ENCODE measurements at regions not wholly inside any gene's neighbourhood (a gene's known extent, or its start where the extent isn't known, plus 50 kb on each side); places are given as distances from the start of the nearest gene placed in this dataset.

DNA sequence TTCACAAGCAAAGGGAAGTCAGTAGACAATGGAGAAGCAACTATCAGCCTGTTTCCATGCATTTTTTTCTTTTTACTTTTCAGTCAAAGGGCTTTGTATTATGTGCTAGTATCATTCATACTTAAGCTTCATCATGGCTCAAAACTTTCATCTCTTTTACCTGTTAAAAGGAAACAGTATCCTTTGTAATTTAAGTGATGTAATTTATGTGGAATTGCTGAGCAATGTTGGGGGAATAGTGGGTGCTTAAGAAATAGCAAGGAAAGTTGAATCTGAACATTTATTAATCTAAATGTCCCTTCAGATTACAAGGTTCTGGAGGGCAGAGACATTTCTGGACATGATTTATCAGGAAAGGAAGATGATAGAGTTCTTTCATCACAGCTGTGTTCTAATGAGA lies 915.3 kb downstream of the VRK1 start:
- DNase-seq (ENCODE audit: low read depth in 2 of 2), result no peak

DNA sequence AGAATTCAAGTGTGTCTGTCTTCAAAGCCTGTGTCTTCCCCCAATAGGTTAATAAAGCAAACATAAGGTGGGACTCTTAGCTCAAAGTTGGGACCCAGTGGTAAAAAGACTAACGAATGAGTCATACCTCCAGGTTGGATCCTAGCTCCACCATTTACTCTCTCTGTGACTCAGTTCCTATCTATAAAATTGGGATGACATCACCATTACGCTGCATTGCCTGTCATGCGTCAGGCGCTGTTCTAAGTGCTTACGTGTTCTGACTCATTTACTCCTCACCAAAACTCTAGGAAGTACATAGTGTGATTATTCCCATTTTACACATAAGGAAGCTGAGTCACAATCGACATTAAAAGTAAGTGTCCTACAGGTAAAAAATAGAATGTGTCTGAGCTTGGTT lies 915.8 kb downstream of the VRK1 start:
- no peak for DNase-seq (ENCODE audit: low read depth in 2 of 2)

- DNase-seq (ENCODE audit: low read depth in 2 of 2), result no peak
Measured at GRCh38 chr14:97718886-97719442, 921.8 kb downstream of the VRK1 start.

GRCh38 chr14:97719931-97720330 lies 922.7 kb downstream of the VRK1 start:
- DNase-seq (ENCODE audit: low read depth in 2 of 2), result no peak

- DNase-seq (ENCODE audit: low read depth in 2 of 2), result no peak
Measured at GRCh38 chr14:97723351-97723750, 926.2 kb downstream of the VRK1 start.

GRCh38 chr14:97723819-97724218 lies 926.6 kb downstream of the VRK1 start:
- DNase-seq (ENCODE audit: low read depth in 2 of 2), result no peak

- no peak for DNase-seq (ENCODE audit: low read depth in 2 of 2)
Measured at GRCh38 chr14:97724265-97724731, 927.1 kb downstream of the VRK1 start.

DNA sequence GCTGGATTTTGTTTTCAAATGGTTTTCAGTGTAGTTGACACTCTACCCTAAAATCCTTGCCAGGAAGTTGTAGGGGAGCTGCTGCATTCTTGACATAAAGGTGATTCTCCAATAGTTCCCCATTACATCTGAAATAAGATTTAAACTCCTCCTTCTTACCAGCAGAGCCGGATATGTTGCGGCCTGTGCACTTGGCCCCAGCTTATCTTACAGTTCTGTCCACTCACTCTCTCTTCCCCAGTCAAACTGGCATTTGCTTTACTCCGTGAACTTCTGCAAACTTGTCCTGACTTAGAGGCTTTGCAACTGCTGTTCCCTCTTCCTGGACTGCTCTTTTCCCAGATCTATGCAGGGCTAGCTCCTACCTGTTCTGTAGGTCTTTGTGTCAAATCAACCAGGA lies 929.5 kb downstream of the VRK1 start:
- no peak for DNase-seq (ENCODE audit: low read depth in 2 of 2)

- no peak for DNase-seq (ENCODE audit: low read depth in 2 of 2)
Measured at GRCh38 chr14:97730706-97731105, 933.5 kb downstream of the VRK1 start.

DNA sequence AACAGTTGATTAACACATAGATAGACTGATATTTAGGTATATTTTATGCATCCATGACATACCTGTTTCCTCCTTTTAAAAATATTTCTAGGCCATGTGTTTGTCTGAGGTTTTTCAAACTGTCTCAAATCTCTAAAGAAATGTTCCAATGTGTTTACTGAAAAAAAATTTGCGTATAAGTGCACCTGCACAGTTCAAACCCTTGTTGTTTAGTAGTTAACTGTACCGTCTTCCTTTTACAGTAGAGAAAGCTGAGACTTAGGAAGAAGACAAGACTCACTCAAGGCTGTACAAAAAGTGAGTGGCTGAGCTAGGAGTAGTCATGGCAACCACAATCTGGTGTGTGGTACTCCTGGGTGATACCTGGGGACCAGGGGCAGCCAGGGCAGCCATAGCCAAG lies 934.6 kb downstream of the VRK1 start:
- no peak for DNase-seq (ENCODE audit: low read depth in 2 of 2)

DNA sequence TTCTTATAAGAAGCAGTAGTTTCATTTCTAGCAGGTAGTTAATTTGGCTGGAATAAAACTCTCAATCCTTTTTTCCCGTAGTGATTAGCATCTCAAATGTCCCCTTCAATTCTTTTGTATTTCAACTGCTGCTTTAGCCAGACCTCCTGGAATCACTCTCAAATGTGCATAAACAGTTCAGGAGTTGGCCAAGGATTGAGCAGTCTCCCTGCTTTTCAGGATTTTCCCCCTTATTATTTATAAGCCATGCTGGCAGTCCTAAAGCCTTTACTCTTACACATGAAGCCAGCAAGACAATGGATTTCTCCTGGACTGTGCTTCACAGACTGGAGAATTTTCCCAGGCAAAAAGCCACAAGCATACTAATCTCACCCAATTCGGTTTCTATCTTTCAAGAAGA lies 950.1 kb downstream of the VRK1 start:
- DNase-seq (ENCODE audit: low read depth in 2 of 2), result no peak

DNA sequence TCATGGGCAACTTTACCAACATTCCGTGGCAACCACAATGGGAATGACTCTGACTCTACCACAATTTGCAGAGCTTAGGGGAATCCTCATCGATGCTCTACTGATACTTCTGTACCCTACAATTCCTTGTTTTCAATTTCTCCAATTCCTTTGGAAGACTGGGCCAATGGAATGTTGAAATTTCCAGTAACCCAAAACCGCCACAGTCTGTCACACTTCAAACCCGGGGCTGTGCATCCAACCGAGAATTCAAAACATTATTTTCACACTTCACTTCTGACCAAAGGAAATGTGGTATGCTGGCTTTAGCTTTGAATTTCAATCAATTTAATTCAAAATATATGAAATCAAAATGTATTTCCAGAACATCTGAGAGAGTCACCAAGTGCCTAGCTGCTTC lies 951.4 kb downstream of the VRK1 start:
- DNase-seq (ENCODE audit: low read depth in 2 of 2), result no peak

DNA sequence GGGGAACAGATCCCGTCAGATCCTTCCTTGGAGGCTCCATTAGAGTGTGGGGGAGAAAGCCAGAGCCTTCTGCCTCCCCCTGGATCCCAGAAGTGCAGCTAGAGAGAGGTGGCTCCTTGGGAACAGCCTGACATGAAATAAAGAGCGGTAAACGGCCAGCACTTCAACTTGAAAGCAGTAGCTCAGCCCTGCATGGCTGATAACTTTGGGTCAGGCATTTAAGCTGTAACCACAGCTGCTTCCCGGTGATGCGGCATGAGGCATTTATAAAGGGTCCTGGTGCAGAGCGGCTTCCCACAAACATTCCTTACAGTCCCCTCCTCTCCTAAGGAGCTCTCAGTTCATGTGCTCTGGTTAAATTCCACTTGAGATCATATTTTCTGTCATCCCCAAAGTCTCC lies 960.3 kb downstream of the VRK1 start:
- DNase-seq (ENCODE audit: low read depth in 2 of 2), result no peak

- no peak for DNase-seq (ENCODE audit: low read depth in 2 of 2)
Measured at GRCh38 chr14:97760050-97760449, 962.9 kb downstream of the VRK1 start.

- no peak for DNase-seq (ENCODE audit: low read depth in 2 of 2)
Measured at GRCh38 chr14:97762386-97762785, 965.2 kb downstream of the VRK1 start.

DNA sequence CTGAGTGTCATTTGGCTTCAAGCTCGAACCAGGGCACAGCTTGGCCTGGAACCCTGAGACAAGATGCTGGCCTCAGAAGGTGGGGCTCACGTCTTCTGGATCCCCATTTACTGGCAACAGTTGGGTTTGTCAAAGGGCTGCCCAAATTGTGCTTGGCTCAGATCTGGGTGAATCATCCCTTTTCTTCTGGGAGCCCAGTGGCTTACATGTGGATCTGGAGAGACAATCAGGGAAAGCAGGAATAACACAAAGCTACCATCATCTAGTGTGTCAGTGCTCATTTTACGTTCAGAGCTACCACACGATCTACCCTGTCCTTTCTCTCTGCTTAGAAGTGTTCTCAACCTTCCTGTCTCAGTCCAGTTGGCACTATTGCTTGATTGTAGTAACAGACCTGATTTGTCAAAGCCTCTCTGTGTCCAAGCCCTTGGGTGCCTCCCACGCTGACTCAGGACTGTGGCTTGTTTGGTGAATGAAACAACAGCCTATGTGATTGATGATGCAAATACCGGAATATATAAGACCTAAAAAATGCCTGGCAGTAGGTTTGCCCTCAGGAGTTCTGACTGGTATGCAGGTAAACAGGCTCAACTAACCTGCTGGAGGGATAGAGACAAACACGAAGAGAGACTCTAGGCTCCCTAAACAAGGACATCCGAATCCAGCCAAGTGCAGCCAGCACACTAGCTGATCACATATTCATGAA lies 974.3 kb downstream of the VRK1 start:
- no peak for DNase-seq (ENCODE audit: low read depth in 2 of 2)

DNA sequence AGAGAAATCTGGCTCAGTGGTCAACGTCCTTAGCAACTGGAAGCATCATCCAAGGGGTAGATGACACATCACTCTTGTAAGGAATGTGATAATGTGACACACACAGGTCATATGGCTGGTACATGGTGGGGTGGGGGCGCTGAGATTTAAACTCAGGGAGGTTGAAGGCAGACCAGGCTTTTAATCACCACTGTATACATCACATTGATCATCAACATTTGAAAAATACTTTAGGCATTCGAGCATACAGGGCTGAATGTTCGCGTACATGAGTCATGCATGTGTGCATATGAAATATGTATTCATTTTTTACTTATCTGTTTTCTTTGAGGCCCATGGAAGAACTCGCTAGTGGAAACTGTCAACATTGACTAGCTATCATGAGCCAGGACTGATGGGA lies 976.4 kb downstream of the VRK1 start:
- no peak for DNase-seq (ENCODE audit: low read depth in 2 of 2)

DNA sequence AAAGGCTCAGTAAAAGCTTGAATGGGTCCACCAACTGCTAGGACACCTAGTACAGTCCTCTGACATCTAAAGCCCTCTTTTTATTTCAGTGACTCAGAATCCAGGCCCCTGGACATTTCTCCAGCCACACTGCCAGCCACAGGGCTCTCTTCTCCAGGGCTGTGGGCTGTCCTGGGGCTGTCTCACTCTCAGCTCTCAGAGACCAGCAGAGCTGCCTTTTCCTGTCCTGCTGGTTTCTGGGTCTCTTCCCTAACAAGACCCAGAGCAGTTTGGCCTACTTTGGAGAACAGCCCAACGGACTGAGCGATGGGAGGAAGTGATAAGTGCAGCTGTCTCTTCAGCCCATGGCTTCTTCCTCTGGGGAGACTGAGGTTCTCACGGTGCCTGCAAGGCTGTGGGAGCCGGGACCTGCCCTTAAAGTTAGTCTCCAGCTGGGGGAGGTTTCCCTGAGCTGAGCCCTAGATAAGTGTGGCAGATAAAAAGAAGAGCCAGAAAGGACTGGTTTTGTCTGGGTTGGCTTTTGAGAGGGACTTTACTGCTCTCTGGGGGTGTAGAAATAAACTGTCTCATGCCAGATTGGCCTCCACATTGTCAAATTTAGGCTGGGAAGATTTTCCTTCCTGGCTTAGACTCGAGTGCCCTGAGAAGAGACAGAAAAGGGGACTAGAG lies 979.8 kb downstream of the VRK1 start:
- no peak for DNase-seq (ENCODE audit: low read depth in 2 of 2)

DNA sequence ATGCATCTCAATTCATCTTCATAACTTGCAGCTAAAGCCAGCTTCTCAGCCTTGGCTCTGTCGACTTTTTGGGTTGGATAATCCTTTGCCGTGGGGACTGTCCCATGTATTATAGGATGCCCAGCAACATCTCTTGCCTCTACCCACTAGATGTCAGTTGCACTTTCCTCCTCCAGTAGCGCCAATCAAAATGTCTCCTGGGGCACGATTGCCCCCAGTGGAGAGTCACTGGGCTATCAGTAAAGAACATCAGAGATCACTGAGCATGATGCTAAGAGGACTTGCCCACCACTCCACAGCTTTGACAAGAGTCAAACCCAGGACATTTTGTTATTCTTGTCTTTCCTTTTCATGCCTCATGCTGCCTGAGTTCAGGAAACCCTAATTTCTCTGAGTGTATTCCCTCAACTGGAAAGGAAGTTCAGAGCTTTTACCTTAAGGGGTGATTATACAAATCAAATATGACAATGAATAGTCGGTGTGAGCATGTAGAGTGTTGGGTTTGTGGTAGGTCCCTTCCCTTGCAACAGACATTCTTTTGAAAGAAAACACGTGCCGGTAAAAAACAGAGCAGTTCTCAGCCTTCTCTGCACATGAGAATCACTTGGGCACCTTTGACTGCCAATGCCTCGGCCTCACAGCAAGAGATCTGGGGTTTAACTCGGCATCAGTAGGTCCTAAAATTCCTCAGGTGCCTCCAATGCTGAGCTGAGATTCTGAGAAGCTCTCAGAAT lies 980.6 kb downstream of the VRK1 start:
- peak in 1 of 2 donors; percentile 9 for DNase-seq (ENCODE audit: low read depth in 2 of 2)

DNA sequence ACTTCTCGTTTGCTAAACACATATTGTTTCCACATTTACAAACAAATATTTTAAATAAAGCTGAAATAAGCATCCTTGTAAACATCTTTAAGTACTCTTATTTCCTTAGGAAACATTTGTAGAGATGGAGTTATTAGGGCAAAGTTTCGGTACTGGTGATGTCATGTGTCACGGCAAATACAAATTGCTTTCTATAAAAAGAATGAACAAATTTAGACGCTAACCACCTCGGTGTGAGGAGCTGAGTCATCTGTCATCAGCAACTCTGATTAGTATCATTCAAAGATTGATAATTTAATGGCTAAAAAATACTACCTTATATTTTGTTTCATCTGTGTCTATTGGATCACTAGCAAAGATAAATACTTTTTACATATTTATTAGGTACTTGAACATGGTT lies 982.0 kb downstream of the VRK1 start:
- DNase-seq (ENCODE audit: low read depth in 2 of 2), result no peak

GRCh38 chr14:97780804-97781203 lies 983.6 kb downstream of the VRK1 start:
- DNase-seq (ENCODE audit: low read depth in 2 of 2), result no peak

- DNase-seq (ENCODE audit: low read depth in 2 of 2), result no peak
Measured at GRCh38 chr14:97781961-97782360, 984.8 kb downstream of the VRK1 start.

Data from activated CD4-positive, alpha-beta T cell treated with anti-CD3 and anti-CD28 coated beads for 24 hours (primary cell).